B cell (primary cell): ENCODE measurements at regions not wholly inside any gene's neighbourhood (a gene's known extent, or its start where the extent isn't known, plus 50 kb on each side); places are given as distances from the start of the nearest gene placed in this dataset.

Experiments used
- ATAC-seq: fragments of 200-7000 bp; cut with Tn5 transposase; one replicate; pipeline ENCODE4 v1.10.0; 2021; ENCODE audit warnings: low read depth, mild to moderate bottlenecking, moderate number of reproducible peaks, moderate library complexity
- CTCF ChIA-PET: fragments of 350-600 bp; sonication (Branson Sonifier 250); formaldehyde crosslinking; loops from one replicate; lab custom pipeline; 2021; ENCODE audit warnings: antibody characterized with exemption, inconsistent platforms; lab: Charles Lee
- POLR2A ChIA-PET: fragments of 350-600 bp; sonication (Branson Sonifier 250); formaldehyde crosslinking; loops from one replicate; lab custom pipeline; 2021; ENCODE audit warnings: antibody characterized with exemption; lab: Charles Lee
- DNase-seq: peaks from one replicate; pipeline ENCODE4 v3.0.0; 2013
- H2AFZ ChIP-seq: 2 replicates; pipeline ENCODE4 v1.6.1; 2012; ENCODE audit warnings: mild to moderate bottlenecking, low read depth, low read length; ENCODE audit not compliant: insufficient read depth, poor library complexity, severe bottlenecking
- H3K27ac ChIP-seq, 2 donors: 1 replicate in 1 of 2; 2 replicates in 1 of 2; pipeline ENCODE4 v1.5.1; 2012 to 2013; ENCODE audit warnings: low read length in 2 of 2, mild to moderate bottlenecking in 2 of 2, moderate library complexity in 1 of 2
- H3K27me3 ChIP-seq, 4 experiments: fragments of 200-600 bp in 1 of 4; sonication (generic) in 1 of 4; replicated peaks in 1 of 4; 1 replicate in 2 of 4; 2 replicates in 2 of 4; pipeline versions ENCODE4 v1.6.1 to v1.7.0; 2013 to 2016; ENCODE audit warnings: low read length in 3 of 4, mild to moderate bottlenecking in 2 of 4, mixed read lengths in 1 of 4, moderate library complexity in 1 of 4; ENCODE audit not compliant: insufficient read depth in 4 of 4, control insufficient read depth in 3 of 4; ENCODE audit errors: control extremely low read depth in 1 of 4
- H3K36me3 ChIP-seq, 2 experiments: replicated peaks in 1 of 2; 1 replicate in 1 of 2; 2 replicates in 1 of 2; pipeline versions ENCODE4 v1.6.1 to v1.7.1; 2013; ENCODE audit warnings: low read length in 1 of 2; ENCODE audit not compliant: insufficient read depth in 2 of 2, control insufficient read depth in 1 of 2; ENCODE audit errors: control extremely low read depth in 1 of 2, extremely low read depth in 1 of 2
- H3K4me1 ChIP-seq, 2 donors: fragments of 200-600 bp in 1 of 2; sonication (generic) in 1 of 2; 1 replicate in 1 of 2; 2 replicates in 1 of 2; pipeline versions ENCODE4 v1.5.1 to v1.6.1; 2013 to 2017; ENCODE audit warnings: low read length in 2 of 2; ENCODE audit not compliant: control insufficient read depth in 2 of 2, insufficient read depth in 2 of 2
- H3K4me2 ChIP-seq: replicated peaks from 2 replicates; pipeline ENCODE3; 2012; ENCODE audit warnings: mild to moderate bottlenecking, low read depth, low read length; ENCODE audit not compliant: poor library complexity, severe bottlenecking
- H3K4me3 ChIP-seq, 5 experiments: fragments of 200-600 bp in 1 of 5; sonication (generic) in 1 of 5; 1 replicate in 3 of 5; 2 replicates in 2 of 5; pipeline versions ENCODE4 v1.5.1 to v1.7.0; 2011 to 2016; ENCODE audit warnings: low read length in 4 of 5, mild to moderate bottlenecking in 4 of 5, low read depth in 2 of 5, control low read depth in 1 of 5, moderate library complexity in 1 of 5; ENCODE audit not compliant: insufficient read depth in 1 of 5; ENCODE audit errors: control extremely low read depth in 1 of 5, extremely low read depth in 1 of 5
- H3K79me2 ChIP-seq: fragments of 200-600 bp; sonication (generic); one replicate; pipeline ENCODE4 v1.6.0; 2016; ENCODE audit warnings: low read length; ENCODE audit not compliant: control insufficient read depth, insufficient read depth
- H3K9ac ChIP-seq: fragments of 200-600 bp; sonication (generic); 2 replicates; pipeline ENCODE4 v1.6.1; 2017; ENCODE audit warnings: mild to moderate bottlenecking, low read length, moderate library complexity
- H3K9me3 ChIP-seq, 3 donors: one replicate each; pipeline versions ENCODE4 v1.6.1 to v1.7.1; 2013; ENCODE audit warnings: low read length in 2 of 3; ENCODE audit not compliant: control insufficient read depth in 2 of 3, insufficient read depth in 1 of 3; ENCODE audit errors: control extremely low read depth in 1 of 3
- H4K20me1 ChIP-seq: 2 replicates; pipeline ENCODE4 v1.6.0; 2012; ENCODE audit warnings: mild to moderate bottlenecking, low read length; ENCODE audit not compliant: insufficient read depth, control insufficient read depth, poor library complexity, severe bottlenecking
- H3K27ac Mint-ChIP-seq: one replicate; pipeline ENCODE4 v1.8.0; 2021; ENCODE audit warnings: mixed read lengths
- H3K27me3 Mint-ChIP-seq: one replicate; pipeline ENCODE4 v1.8.0; 2021; ENCODE audit warnings: mixed read lengths
- H3K4me1 Mint-ChIP-seq: one replicate; pipeline ENCODE4 v1.8.0; 2021; ENCODE audit warnings: mixed read lengths
- H3K4me3 Mint-ChIP-seq: one replicate; pipeline ENCODE4 v1.8.0; 2021; ENCODE audit warnings: mixed read lengths
- H3K9me3 Mint-ChIP-seq: one replicate; pipeline ENCODE4 v1.8.0; 2022; ENCODE audit warnings: mixed read lengths; ENCODE audit not compliant: insufficient read depth
- CTCF ChIP-seq: fragments of 200-600 bp; IDR thresholded peaks from one replicate; pipeline ENCODE4 v1.8.0; 2022; ENCODE audit warnings: antibody characterized with exemption, mild to moderate bottlenecking
- EZH2 ChIP-seq: IDR thresholded peaks from 2 replicates; pipeline ENCODE4 v1.6.1; 2012; ENCODE audit warnings: borderline replicate concordance, low read depth, mild to moderate bottlenecking, moderate library complexity, low read length; ENCODE audit not compliant: insufficient read depth, poor library complexity, severe bottlenecking
- WGBS: methylation state at CpG from one replicate; pipeline ENCODE4 v1.1.5; 2013; ENCODE audit warnings: missing lambda C conversion rate; ENCODE audit not compliant: insufficient coverage; 5-methylcytosine and 5-hydroxymethylcytosine counted together
- intact Hi-C: fragments of 100-400 bp; cut with micrococcal nuclease; formaldehyde crosslinking; loops from one replicate; pipeline ENCODE4 v1.10.0; 2022

- H3K4me3 ChIP-seq: no peak overlapping the region
- H3K4me2 ChIP-seq: no peak overlapping the region
- Mint-ChIP-seq H3K4me3 (no peak overlapping the region), H3K9me3 (no peaks in the 10 kb centered on the region), H3K4me1 (no peaks in the 10 kb centered on the region), H3K27me3 (peaks cover 12% of the 10 kb centered on the region), H3K27ac (no peak overlapping the region)
- DNase-seq: no peak
- H3K36me3 ChIP-seq: no peaks in the 10 kb centered on the region
- H3K79me2 ChIP-seq: no peaks in the 10 kb centered on the region
- no peaks in the 10 kb centered on the region for H3K4me1 ChIP-seq
- no peak overlapping the region for H3K9ac ChIP-seq
- no peak overlapping the region for H3K27ac ChIP-seq
- H4K20me1 ChIP-seq: no peaks in the 10 kb centered on the region
- no peak overlapping the region for H2AFZ ChIP-seq
- POLR2A ChIA-PET: no interaction called here
- CTCF ChIA-PET: no interaction called here
- H3K9me3 ChIP-seq: no peaks in the 10 kb centered on the region
- TF ChIP-seq CTCF: no peak
- no peak for TF ChIP-seq EZH2
- 80% methylated on average over 1 of the region's 3 CpGs for WGBS
- no peak for ATAC-seq
- H3K27me3 ChIP-seq: peaks cover 0 to 3% (median 0%) of the 10 kb centered on the region in 4 experiments
- intact Hi-C loops: no loop called here
Observed at GRCh38 chr6:90764001-90764400, 177.1 kb upstream of the MAP3K7 start.

- H2AFZ ChIP-seq: no peak overlapping the region
- no peak overlapping the region for H3K27ac Mint-ChIP-seq
- peaks cover 0 to 3% (median 0%) of the 10 kb centered on the region in 4 experiments for H3K27me3 ChIP-seq
- no peak overlapping the region for H3K9ac ChIP-seq
- no peak overlapping the region for H3K4me3 ChIP-seq
- no peak for DNase-seq
- CTCF ChIA-PET: no interaction called here
- H3K4me1 Mint-ChIP-seq: no peaks in the 10 kb centered on the region
- no peaks in the 10 kb centered on the region for H3K36me3 ChIP-seq
- H4K20me1 ChIP-seq: no peaks in the 10 kb centered on the region
- TF ChIP-seq CTCF: no peak
- TF ChIP-seq EZH2: no peak
- H3K4me1 ChIP-seq: no peaks in the 10 kb centered on the region
- H3K27ac ChIP-seq: no peak overlapping the region
- no peaks in the 10 kb centered on the region for H3K79me2 ChIP-seq
- no CpG with 5 or more reads among the region's 3 CpGs for WGBS
- no peak for ATAC-seq
- H3K4me3 Mint-ChIP-seq: no peak overlapping the region
- no peaks in the 10 kb centered on the region for H3K9me3 ChIP-seq
- H3K27me3 Mint-ChIP-seq: peaks cover 12% of the 10 kb centered on the region
- H3K4me2 ChIP-seq: no peak overlapping the region
- intact Hi-C loops: no loop called here
- no peaks in the 10 kb centered on the region for H3K9me3 Mint-ChIP-seq
- POLR2A ChIA-PET: no interaction called here
Observed at GRCh38 chr6:90759664-90760063, 172.8 kb upstream of the MAP3K7 start.
